ENCODE measurements at regions not wholly inside any gene's neighbourhood (a gene's known extent, or its start where the extent isn't known, plus 50 kb on each side); places are given as distances from the start of the nearest gene placed in this dataset.
A peak's percentile ranks its signal among the peaks of the same experiment; 100 is the strongest.

DNA sequence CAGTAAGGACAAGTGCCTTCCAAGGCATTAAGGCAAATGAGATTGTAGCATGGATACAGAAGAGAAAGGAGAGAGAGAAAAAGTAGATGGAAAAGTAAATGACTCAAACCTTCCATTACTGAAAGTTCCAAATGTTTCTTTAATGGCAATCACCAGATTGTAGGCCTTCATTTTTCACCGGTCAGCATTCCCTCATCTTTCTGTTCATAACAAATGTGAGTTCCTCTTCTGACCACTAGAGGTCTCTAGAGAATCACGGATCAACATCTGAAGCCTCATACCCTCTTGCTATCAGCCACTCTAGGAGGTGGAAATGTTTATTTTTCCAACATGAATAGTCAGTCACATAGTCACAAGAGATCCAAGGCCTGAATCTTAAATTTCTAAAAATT, 73.6 kb upstream of the RPS23 start:
- CTCF ChIA-PET = interaction anchor here (0.6 to 11.5 kb wide), 31 partner anchors 10 to 1366 kb away, joined by 3 to 143 read pairs (median 4); no protein-coding TSS in a partner anchor
- POLR2A ChIA-PET = no interaction called here
- no peak for DNase-seq (ENCODE audit: low read depth, low spot score)
- no peak overlapping the region for H3K4me3 ChIP-seq (ENCODE audit: low read depth, low read length)
- TF ChIP-seq, protein P1, sequence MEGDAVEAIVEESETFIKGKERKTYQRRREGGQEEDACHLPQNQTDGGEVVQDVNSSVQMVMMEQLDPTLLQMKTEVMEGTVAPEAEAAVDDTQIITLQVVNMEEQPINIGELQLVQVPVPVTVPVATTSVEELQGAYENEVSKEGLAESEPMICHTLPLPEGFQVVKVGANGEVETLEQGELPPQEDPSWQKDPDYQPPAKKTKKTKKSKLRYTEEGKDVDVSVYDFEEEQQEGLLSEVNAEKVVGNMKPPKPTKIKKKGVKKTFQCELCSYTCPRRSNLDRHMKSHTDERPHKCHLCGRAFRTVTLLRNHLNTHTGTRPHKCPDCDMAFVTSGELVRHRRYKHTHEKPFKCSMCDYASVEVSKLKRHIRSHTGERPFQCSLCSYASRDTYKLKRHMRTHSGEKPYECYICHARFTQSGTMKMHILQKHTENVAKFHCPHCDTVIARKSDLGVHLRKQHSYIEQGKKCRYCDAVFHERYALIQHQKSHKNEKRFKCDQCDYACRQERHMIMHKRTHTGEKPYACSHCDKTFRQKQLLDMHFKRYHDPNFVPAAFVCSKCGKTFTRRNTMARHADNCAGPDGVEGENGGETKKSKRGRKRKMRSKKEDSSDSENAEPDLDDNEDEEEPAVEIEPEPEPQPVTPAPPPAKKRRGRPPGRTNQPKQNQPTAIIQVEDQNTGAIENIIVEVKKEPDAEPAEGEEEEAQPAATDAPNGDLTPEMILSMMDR (IDR thresholded peaks at IDR 0.05; ENCODE audit: insufficient read depth, low read length, missing control alignments) = peak; percentile 55

DNA sequence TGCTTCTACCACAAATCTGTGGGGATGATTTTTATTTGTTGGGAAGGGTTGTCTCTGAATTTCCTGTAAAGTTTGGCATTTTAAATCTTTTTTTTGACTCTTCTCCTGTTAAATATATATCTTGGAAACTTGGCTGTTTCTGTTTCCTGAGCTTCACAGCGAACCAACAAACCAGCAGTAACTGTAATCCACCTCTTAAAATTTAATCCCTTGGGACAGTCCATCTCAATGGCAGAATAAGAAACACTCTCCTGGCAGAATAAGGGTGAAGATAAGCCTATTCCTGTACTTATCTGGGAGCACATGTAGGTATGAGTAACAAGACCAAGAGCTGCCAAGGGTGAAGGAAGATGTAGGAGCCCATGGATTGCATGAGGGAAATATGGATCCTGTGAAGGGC, 73.1 kb upstream of the RPS23 start:
- no peak overlapping the region for H3K4me3 ChIP-seq (ENCODE audit: low read depth, low read length)
- no peak for DNase-seq (ENCODE audit: low read depth, low spot score)
- TF ChIP-seq, protein P1 (IDR thresholded peaks at IDR 0.05; ENCODE audit: insufficient read depth, low read length, missing control alignments) = no peak
- ChIA-PET CTCF (interaction anchor here (0.7 to 11.5 kb wide), 22 partner anchors 10 to 1367 kb away, joined by 3 to 143 read pairs (median 4); no protein-coding TSS in a partner anchor), POLR2A (interaction anchor here (1.7 kb wide), 1 partner anchor 1121 kb away, joined by 5 read pairs; the partner anchor contains the start of gene VCAN)

DNA sequence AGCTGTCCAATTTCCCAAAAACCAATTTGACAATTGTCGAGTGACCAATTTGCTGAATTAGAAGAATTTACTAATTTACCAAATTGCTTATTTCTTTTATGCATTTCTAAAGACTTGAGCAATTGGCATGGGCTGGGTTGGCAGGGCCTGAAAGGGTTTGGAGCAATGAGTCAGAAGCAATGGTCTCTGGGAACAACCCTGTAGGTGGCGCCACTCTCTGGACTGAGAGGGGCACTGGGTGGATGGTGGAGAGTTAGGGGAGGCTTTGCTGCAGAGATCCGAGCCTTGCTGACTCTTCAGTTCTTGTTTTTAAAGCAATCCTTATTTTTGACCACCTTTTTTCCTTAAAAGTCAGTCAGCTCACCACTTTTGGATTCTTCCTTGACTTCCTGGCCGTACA, 71.5 kb upstream of the RPS23 start:
- no peak for DNase-seq (ENCODE audit: low read depth, low spot score)
- CTCF ChIA-PET = interaction anchor here (0.7 to 11.5 kb wide), 13 partner anchors 12 to 1214 kb away, joined by 3 to 143 read pairs (median 6); partner anchors contain the start of genes VCAN and XRCC4
- no peak overlapping the region for H3K4me3 ChIP-seq (ENCODE audit: low read depth, low read length)
- POLR2A ChIA-PET = interaction anchor here (1.7 to 3.0 kb wide), 2 partner anchors 13 to 1122 kb away, joined by 5 to 25 read pairs; partner anchors contain the start of gene VCAN
- TF ChIP-seq, protein P1 (IDR thresholded peaks at IDR 0.05; ENCODE audit: insufficient read depth, low read length, missing control alignments) = peak; percentile 22

DNA sequence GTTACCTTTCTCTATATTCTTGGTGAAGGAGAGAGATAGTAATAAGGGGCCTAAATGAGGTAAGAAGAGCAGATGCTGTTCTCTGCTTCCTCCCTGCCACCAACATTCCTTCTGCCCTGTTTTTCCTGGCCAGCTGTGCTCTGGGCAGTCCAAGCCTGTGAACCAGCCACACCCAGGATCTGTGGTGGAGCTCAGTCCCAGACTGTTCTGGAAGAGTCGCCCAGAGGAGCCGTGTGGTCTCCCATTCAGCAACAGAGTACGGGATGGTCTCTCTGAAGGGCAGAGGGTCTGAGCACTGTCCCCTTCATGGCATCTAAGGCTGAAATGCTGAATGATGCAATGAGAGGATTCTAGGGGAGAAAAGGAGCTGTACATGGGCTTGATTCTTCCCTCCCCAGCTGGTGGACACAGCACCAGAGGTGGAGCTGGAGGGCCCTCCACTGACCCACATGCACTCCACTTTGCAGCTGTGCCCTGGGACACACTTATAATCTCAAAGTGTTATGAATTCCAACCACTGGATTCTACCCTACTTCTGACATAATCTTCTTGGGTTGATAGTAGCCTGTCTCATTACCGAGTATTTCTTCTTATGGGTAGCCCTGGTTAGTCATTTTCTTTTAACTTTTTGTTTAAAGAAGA, 70.8 kb upstream of the RPS23 start:
- DNase-seq (ENCODE audit: low read depth, low spot score) = no peak
- CTCF ChIA-PET = interaction anchor here (0.8 to 11.5 kb wide), 8 partner anchors 13 to 1214 kb away, joined by 3 to 143 read pairs (median 6); partner anchors contain the start of gene VCAN

DNA sequence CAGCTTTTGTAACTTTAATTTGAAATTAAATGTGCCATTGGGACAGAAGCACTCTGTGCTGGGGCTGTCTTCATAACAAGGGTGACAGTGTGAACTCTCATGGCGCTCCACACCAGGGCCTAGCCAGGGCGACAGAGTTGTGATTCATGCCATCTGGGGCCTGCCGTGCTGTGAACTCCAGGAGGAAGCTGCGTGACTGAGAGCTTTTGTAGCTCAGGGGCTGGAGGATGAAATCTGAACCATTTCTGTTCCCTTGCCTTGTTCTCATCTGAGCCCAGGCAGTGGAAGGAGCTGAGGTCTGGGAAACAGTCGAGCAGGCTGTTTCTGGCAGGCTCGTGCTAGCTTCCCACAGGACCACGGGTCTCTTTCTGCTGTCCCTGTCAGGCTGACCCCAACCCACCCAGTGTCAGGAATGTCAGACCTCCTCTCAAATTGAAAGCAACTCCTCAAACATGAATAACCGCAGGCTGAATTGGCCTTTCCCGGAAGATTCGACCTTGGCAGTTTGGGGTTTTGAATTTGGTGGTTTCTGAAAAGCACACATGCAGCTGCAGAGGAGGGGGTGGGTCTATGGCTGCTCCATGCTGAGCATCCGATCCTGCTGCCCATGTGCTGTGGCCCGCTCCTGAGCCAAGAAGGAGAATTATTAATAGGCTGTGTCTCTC, 69.2 kb upstream of the RPS23 start:
- POLR2A ChIA-PET = interaction anchor here (3.0 kb wide), 1 partner anchor 11 kb away, joined by 25 read pairs; no protein-coding TSS in a partner anchor
- no peak for DNase-seq (ENCODE audit: low read depth, low spot score)

More for the DNA sequence above, 70.8 kb upstream of the RPS23 start:
- TF ChIP-seq, protein P1 (IDR thresholded peaks at IDR 0.05; ENCODE audit: insufficient read depth, low read length, missing control alignments) = no peak
- H3K4me3 ChIP-seq (ENCODE audit: low read depth, low read length) = no peak overlapping the region
- POLR2A ChIA-PET = interaction anchor here (1.0 to 3.0 kb wide), 3 partner anchors 9 to 1125 kb away, joined by 3 to 25 read pairs (median 3); no protein-coding TSS in a partner anchor

More for the DNA sequence above, 69.2 kb upstream of the RPS23 start:
- no peak overlapping the region for H3K4me3 ChIP-seq (ENCODE audit: low read depth, low read length)
- CTCF ChIA-PET = interaction anchor here (1.2 to 11.5 kb wide), 5 partner anchors 12 to 1216 kb away, joined by 3 to 143 read pairs (median 91); no protein-coding TSS in a partner anchor
- TF ChIP-seq, protein P1 (IDR thresholded peaks at IDR 0.05; ENCODE audit: insufficient read depth, low read length, missing control alignments) = no peak
